ENCODE measurements at regions not wholly inside any gene's neighbourhood (a gene's known extent, or its start where the extent isn't known, plus 50 kb on each side); places are given as distances from the start of the nearest gene placed in this dataset.

GRCh38 chr1:57530206-57530910 is 106.5 kb upstream of the DAB1 start:
- no peak for DNase-seq (ENCODE audit: low read depth)
- H3K4me3 ChIP-seq (ENCODE audit: low read depth, low read length), result no peak overlapping the region
- no peak for TF ChIP-seq CTCF (IDR thresholded peaks at IDR 0.05; ENCODE audit: insufficient read depth, low read depth, low read length)

GRCh38 chr1:57522575-57522974 is 98.7 kb upstream of the DAB1 start:
- DNase-seq (ENCODE audit: low read depth), result no peak
- no peak overlapping the region for H3K4me3 ChIP-seq (ENCODE audit: low read depth, low read length)
- TF ChIP-seq CTCF (IDR thresholded peaks at IDR 0.05; ENCODE audit: insufficient read depth, low read depth, low read length), result no peak

- no peak for TF ChIP-seq CTCF (IDR thresholded peaks at IDR 0.05; ENCODE audit: insufficient read depth, low read depth, low read length)
- no peak overlapping the region for H3K4me3 ChIP-seq (ENCODE audit: low read depth, low read length)
- no peak for DNase-seq (ENCODE audit: low read depth)
These were observed 97.1 kb upstream of the DAB1 start for GRCh38 chr1:57520743-57521515.

- DNase-seq (ENCODE audit: low read depth), result no peak
- H3K4me3 ChIP-seq (ENCODE audit: low read depth, low read length), result no peak overlapping the region
- no peak for TF ChIP-seq CTCF (IDR thresholded peaks at IDR 0.05; ENCODE audit: insufficient read depth, low read depth, low read length)
These were observed 94.6 kb upstream of the DAB1 start for GRCh38 chr1:57518496-57518895.

GRCh38 chr1:57517587-57518374 is 93.9 kb upstream of the DAB1 start:
- no peak for TF ChIP-seq CTCF (IDR thresholded peaks at IDR 0.05; ENCODE audit: insufficient read depth, low read depth, low read length)
- H3K4me3 ChIP-seq (ENCODE audit: low read depth, low read length), result no peak overlapping the region
- DNase-seq (ENCODE audit: low read depth), result no peak

- DNase-seq (ENCODE audit: low read depth), result no peak
- no peak for TF ChIP-seq CTCF (IDR thresholded peaks at IDR 0.05; ENCODE audit: insufficient read depth, low read depth, low read length)
- H3K4me3 ChIP-seq (ENCODE audit: low read depth, low read length), result no peak overlapping the region
These were observed 88.5 kb upstream of the DAB1 start for GRCh38 chr1:57512386-57512785.

Data from fibroblast of villous mesenchyme (primary cell).